ENCODE measurements at regions not wholly inside any gene's neighbourhood (a gene's known extent, or its start where the extent isn't known, plus 50 kb on each side); places are given as distances from the start of the nearest gene placed in this dataset.

DNA sequence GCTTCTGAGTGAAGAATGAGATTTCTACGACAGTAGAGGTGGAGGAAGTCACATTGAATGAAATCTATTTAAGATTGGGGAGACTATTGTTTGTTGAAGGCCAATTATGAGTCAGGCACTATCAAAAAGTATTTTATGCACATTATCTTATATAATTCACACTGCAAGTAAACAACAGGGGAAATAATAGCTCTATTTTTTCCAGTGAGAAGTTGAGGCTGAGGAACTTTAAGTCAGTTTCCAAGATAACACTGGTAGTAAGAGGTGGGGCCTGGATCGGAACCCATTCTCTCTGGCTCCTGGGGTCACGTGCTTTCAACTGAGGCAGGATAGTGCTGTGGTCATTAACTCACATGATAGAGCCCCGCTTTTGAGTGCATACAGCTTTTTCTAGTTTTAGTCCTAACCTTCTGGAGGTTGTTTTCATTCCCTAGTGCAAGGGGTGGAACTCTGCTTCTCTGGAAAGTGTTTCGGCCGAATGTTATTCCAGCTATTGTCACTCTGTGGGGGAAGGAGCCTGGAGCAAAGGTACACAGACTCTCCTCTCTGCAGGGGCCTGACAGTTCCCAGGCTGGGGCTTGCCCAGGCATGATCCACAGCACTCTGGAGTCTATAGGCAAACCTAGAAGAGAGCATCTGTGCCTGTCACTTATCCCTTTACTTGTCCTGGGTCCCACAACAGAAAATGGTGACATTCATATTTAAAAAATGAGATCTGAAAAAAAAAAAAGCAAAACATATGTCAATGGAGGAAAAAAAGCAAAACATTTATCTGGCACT, 352.4 kb upstream of the ACTBL2 start:
- Histone ChIP-seq H3K79me2 (ENCODE audit: low read depth) (no peaks in the 10 kb centered on the region), H3K27ac (peak overlapping the region; percentile 26), H3K36me3 (no peaks in the 10 kb centered on the region), H3K4me3 (no peak overlapping the region), H3K9me3 (ENCODE audit: low read depth) (no peaks in the 10 kb centered on the region), H3K4me1 (peaks cover 17% of the 10 kb centered on the region), H2AFZ (replicated peaks) (peak overlapping the region; percentile 7), H3F3A (ENCODE audit: low read depth) (peaks cover 6% of the 10 kb centered on the region), H4K20me1 (ENCODE audit: low read depth) (no peaks in the 10 kb centered on the region), H3K9ac (no peak overlapping the region), H3K4me2 (no peak overlapping the region), H3K27me3 (no peaks in the 10 kb centered on the region)
- no peak for TF ChIP-seq EZH2phosphoT487 (IDR thresholded peaks at IDR 0.05)
- TF ChIP-seq, protein P1, sequence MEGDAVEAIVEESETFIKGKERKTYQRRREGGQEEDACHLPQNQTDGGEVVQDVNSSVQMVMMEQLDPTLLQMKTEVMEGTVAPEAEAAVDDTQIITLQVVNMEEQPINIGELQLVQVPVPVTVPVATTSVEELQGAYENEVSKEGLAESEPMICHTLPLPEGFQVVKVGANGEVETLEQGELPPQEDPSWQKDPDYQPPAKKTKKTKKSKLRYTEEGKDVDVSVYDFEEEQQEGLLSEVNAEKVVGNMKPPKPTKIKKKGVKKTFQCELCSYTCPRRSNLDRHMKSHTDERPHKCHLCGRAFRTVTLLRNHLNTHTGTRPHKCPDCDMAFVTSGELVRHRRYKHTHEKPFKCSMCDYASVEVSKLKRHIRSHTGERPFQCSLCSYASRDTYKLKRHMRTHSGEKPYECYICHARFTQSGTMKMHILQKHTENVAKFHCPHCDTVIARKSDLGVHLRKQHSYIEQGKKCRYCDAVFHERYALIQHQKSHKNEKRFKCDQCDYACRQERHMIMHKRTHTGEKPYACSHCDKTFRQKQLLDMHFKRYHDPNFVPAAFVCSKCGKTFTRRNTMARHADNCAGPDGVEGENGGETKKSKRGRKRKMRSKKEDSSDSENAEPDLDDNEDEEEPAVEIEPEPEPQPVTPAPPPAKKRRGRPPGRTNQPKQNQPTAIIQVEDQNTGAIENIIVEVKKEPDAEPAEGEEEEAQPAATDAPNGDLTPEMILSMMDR (IDR thresholded peaks at IDR 0.05): no peak
- TF ChIP-seq EZH2 (IDR thresholded peaks at IDR 0.05): no peak
- Mint-ChIP-seq H3K36me3 (no peaks in the 10 kb centered on the region), H3K27me3 (ENCODE audit: insufficient read depth, low read depth) (no peaks in the 10 kb centered on the region), H3K9me3 (peaks cover 2% of the 10 kb centered on the region), H3K4me3 (no peak overlapping the region), H3K27ac (peak overlapping the region; percentile 62), H3K4me1 (peaks cover 18% of the 10 kb centered on the region)
- peak; percentile 50 for DNase-seq (ENCODE audit: low spot score)

DNA sequence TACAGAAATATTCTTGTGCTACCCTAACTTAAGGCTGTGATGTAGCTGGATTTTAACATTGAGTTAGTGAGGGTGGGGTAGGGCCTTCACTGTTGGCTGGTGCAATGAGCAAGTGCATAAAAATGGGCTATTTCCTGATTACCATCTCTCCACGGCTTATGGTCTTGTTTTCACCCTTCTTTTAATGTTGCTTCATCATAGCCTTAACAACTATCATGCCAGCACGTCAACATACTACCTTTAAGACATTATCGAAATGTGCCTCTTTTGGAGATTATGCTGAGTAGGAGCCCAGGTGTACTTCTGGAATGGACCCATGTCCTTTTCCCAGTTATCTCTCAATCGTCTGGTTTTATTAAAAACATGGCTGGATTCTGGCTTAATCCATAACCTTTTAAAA, 350.9 kb upstream of the ACTBL2 start:
- Mint-ChIP-seq H3K4me1 (peaks cover 16% of the 10 kb centered on the region), H3K36me3 (no peaks in the 10 kb centered on the region), H3K27ac (no peak overlapping the region), H3K9me3 (peaks cover 2% of the 10 kb centered on the region), H3K4me3 (no peak overlapping the region), H3K27me3 (ENCODE audit: insufficient read depth, low read depth) (no peaks in the 10 kb centered on the region)
- Histone ChIP-seq H3F3A (ENCODE audit: low read depth) (peaks cover 6% of the 10 kb centered on the region), H3K4me2 (no peak overlapping the region), H3K36me3 (no peaks in the 10 kb centered on the region), H3K79me2 (ENCODE audit: low read depth) (no peaks in the 10 kb centered on the region), H3K4me1 (peaks cover 15% of the 10 kb centered on the region), H3K4me3 (no peak overlapping the region), H4K20me1 (ENCODE audit: low read depth) (no peaks in the 10 kb centered on the region), H3K27me3 (no peaks in the 10 kb centered on the region), H3K27ac (no peak overlapping the region), H3K9me3 (ENCODE audit: low read depth) (no peaks in the 10 kb centered on the region), H2AFZ (replicated peaks) (no peak overlapping the region), H3K9ac (no peak overlapping the region)
- DNase-seq (ENCODE audit: low spot score): no peak
- TF ChIP-seq EZH2phosphoT487 (IDR thresholded peaks at IDR 0.05) (no peak), EZH2 (IDR thresholded peaks at IDR 0.05) (no peak)
- TF ChIP-seq, protein P1 (IDR thresholded peaks at IDR 0.05): no peak

DNA sequence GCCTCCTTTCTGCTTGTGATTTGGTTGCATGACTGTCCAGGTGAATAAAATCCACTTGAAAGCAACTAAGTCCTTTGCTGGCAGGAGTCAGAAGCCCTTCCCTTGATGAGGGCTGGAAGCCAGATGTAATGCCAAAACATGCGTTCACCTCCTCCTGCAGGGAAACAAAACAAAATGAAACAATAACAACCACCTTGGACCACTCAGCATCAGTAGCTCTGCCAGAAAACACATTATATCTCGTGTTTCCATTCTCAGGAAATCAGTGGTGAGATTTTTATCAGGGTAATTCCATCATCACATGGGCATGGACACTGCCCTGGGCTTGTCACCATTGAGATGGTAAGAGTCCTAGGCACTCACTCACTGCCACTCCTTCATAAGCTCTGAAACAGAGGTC, 350.3 kb upstream of the ACTBL2 start:
- H3K36me3 ChIP-seq: no peaks in the 10 kb centered on the region

More for the DNA sequence above, 350.3 kb upstream of the ACTBL2 start:
- Mint-ChIP-seq H3K4me1 (peaks cover 13% of the 10 kb centered on the region), H3K9me3 (peaks cover 2% of the 10 kb centered on the region), H3K27ac (no peak overlapping the region), H3K4me3 (no peak overlapping the region), H3K27me3 (ENCODE audit: insufficient read depth, low read depth) (no peaks in the 10 kb centered on the region), H3K36me3 (no peaks in the 10 kb centered on the region)
- Histone ChIP-seq H3K4me3 (no peak overlapping the region), H3K27ac (no peak overlapping the region), H3K4me1 (peaks cover 12% of the 10 kb centered on the region), H3K79me2 (ENCODE audit: low read depth) (no peaks in the 10 kb centered on the region), H3K9me3 (ENCODE audit: low read depth) (no peaks in the 10 kb centered on the region), H3K9ac (no peak overlapping the region), H4K20me1 (ENCODE audit: low read depth) (no peaks in the 10 kb centered on the region), H3F3A (ENCODE audit: low read depth) (peaks cover 6% of the 10 kb centered on the region), H3K4me2 (no peak overlapping the region), H3K27me3 (no peaks in the 10 kb centered on the region), H2AFZ (replicated peaks) (no peak overlapping the region)
- DNase-seq (ENCODE audit: low spot score): no peak
- TF ChIP-seq EZH2phosphoT487 (IDR thresholded peaks at IDR 0.05) (no peak), EZH2 (IDR thresholded peaks at IDR 0.05) (no peak)
- TF ChIP-seq, protein P1 (IDR thresholded peaks at IDR 0.05): no peak
